ENCODE measurements at regions not wholly inside any gene's neighbourhood (a gene's known extent, or its start where the extent isn't known, plus 50 kb on each side); places are given as distances from the start of the nearest gene placed in this dataset.

DNA sequence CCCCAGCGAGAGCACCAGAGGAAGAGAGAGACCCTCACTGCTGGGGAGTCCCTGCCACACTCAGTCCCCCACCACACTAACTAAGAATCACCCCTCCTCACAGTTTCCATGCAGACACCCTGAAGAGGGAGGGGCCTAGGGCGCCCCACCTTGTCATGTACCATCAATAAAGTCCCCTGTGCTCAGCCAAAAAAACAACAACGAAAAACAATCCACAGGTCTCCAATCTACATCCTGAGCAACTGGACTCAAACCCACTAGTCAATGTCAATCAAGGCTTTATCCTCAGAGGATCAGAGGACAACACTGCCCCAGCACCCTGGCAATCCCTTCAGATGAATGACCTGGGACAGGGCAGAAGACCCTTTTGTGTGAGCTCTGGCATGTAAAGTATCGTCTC lies 210.1 kb upstream of the MSX2 start:
- TF ChIP-seq CHD1 (IDR thresholded peaks at IDR 0.05; ENCODE audit: low read depth, low read length) (no peak), SIN3A (IDR thresholded peaks at IDR 0.05; ENCODE audit: low read depth, low read length) (no peak), NFXL1 (IDR thresholded peaks at IDR 0.05; ENCODE audit: borderline replicate concordance) (no peak), RAD21 (IDR thresholded peaks at IDR 0.05; ENCODE audit: insufficient read depth, low read depth, low read length) (no peak), KDM1A (IDR thresholded peaks at IDR 0.05; ENCODE audit: borderline replicate concordance) (no peak), EZH2 (IDR thresholded peaks at IDR 0.05; ENCODE audit: borderline replicate concordance, control insufficient read depth, low read depth, low read length) (no peak), NR2F1 (conservative IDR thresholded peaks at IDR 0.05) (no peak), SP1 (IDR thresholded peaks at IDR 0.05; ENCODE audit: low read depth, low read length) (no peak)
- TF ChIP-seq, protein P1, sequence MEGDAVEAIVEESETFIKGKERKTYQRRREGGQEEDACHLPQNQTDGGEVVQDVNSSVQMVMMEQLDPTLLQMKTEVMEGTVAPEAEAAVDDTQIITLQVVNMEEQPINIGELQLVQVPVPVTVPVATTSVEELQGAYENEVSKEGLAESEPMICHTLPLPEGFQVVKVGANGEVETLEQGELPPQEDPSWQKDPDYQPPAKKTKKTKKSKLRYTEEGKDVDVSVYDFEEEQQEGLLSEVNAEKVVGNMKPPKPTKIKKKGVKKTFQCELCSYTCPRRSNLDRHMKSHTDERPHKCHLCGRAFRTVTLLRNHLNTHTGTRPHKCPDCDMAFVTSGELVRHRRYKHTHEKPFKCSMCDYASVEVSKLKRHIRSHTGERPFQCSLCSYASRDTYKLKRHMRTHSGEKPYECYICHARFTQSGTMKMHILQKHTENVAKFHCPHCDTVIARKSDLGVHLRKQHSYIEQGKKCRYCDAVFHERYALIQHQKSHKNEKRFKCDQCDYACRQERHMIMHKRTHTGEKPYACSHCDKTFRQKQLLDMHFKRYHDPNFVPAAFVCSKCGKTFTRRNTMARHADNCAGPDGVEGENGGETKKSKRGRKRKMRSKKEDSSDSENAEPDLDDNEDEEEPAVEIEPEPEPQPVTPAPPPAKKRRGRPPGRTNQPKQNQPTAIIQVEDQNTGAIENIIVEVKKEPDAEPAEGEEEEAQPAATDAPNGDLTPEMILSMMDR (IDR thresholded peaks at IDR 0.05 in 2 of 3, conservative IDR thresholded peaks at IDR 0.05 in 1 of 3; ENCODE audit: control insufficient read depth in 2 of 3, extremely low read depth in 1 of 3, insufficient read depth in 1 of 3, low read depth in 3 of 3, low read length in 3 of 3) = no peak

All from GM12878 (cell line).